ENCODE measurements at regions not wholly inside any gene's neighbourhood (a gene's known extent, or its start where the extent isn't known, plus 50 kb on each side); places are given as distances from the start of the nearest gene placed in this dataset.
"Not testable (repeated sequence)": the region's sequence is repeated elsewhere in the genome, so short reads cannot be mapped to it uniquely, and the experiment has no call there.

DNA sequence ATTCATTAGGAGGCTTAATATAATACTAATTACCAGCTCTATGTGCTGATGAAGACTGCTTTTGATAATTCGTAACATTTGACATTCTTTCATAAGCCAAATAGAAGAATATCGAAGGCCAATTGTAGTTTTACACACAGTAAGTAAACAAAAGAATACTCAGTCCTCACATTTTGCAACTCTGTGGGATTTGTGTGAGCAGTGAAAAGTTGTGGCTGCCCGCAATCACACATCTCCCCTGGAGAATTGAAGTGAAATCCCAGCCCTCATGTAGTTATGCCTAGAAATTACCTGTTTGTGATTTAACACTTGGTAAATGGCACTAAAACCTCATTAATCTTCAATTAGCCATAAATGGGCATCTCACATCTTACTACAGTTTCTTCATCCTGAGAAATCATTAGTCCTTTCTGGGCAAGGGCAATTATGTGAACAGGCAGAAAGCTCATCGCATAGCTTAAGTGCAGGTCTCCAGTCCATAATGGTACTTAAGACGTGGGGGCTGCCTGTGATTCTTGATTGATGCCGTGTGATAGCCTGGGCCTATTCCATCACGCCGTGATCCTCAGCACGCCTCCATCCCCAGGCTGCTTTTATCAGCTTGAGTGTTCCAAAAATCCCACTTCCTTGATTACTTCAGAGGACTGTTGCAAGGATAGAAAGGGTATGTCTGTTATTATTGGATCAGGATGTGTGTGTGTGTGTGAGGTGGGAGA, 97.9 kb upstream of the METTL14 start:
- DNase-seq (ENCODE audit: low read depth in 2 of 2) = no peak

GRCh38 chr4:118587946-118588345, 97.2 kb upstream of the METTL14 start:
- no peak for DNase-seq (ENCODE audit: low read depth in 2 of 2)

- no peak for DNase-seq (ENCODE audit: low read depth in 2 of 2)
These were observed 95.6 kb upstream of the METTL14 start for GRCh38 chr4:118589471-118590055.

- peak; percentile 96 to 97 for DNase-seq (ENCODE audit: low read depth in 2 of 2)
These were observed 93.7 kb upstream of the METTL14 start for GRCh38 chr4:118591339-118592046.

DNA sequence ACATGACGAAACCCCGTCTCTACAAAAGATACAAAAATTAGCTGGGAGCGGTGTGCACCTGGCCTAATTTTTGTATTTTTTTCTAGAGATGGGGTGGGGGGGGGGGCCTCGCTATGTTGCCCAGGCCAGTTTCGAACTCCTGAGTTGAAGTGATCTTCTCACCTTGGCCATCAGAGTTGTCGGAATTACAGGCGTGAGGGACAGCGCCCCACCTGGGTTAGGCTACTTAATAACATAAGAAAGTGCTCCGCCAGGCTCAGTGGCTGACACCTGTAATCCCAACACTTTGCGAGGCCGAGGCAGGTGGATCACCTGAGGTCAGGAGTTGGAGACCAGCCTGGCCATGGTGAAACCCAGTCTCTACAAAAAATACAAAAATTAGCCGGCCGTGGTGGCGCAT, 92.9 kb upstream of the METTL14 start:
- not testable (repeated sequence) for DNase-seq (ENCODE audit: low read depth in 2 of 2)

DNA sequence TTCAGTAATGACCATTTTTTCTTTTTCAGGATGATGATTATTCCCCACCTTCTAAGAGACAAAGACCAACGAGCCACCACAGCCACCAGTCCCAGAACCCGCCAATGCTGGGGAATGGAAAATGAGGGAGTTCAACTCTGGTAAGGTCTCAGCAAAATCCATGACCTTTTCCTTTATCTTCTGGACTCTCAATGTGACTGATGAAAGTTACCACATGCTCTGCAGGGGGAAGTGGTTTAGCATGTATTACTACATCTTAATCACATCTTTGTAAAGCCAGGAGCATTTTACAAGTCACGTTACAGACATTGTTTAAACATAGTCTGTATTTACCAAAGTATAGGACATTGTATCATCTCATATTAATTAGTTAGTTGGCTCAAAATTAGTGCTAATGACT, 89.3 kb upstream of the METTL14 start:
- DNase-seq (ENCODE audit: low read depth in 2 of 2) = not testable (repeated sequence)

GRCh38 chr4:118625097-118625496, 60.1 kb upstream of the METTL14 start:
- not testable (repeated sequence) for DNase-seq (ENCODE audit: low read depth in 2 of 2)

GRCh38 chr4:118629697-118630096, 55.5 kb upstream of the METTL14 start:
- peak; percentile 26 to 60 for DNase-seq (ENCODE audit: low read depth in 2 of 2)

- DNase-seq (ENCODE audit: low read depth in 2 of 2) = not testable (repeated sequence)
These were observed 54.3 kb upstream of the METTL14 start for GRCh38 chr4:118630897-118631296.

DNA sequence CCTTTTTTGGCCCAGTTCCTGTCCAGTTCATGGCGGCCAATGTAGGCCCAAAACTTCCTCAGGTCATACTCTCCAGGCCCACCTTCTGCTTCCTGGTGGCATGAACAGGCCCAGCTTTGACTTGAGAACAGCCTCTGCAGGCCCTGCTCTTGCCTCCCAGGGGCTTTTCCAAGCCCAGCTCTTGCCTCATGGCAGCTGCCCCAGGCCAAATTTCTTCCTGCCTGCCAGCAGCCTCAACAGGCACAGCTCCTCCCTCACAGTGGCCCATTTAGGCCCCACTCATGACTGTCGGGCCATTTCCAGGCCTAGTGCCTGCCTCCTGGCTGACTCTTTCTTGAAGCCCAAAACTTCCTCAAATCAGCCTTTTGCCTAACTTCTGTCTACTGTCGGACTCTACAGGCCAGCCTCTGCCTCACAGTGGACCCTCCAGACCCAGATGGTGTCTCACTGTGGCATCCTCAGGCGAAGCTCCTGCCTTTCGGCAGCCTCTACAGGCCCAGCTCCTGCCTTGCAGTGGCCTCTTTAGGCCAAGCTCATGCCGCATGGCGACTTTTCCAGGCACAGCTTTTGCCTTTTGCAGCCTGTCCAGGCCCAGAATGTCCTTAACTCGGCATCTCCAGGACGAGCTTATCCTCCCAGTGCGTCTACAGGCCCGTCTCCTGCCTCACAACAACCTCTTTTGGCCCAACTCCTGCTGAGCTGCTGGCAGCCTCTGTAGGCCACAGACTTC, 53.7 kb upstream of the METTL14 start:
- not testable (repeated sequence) for DNase-seq (ENCODE audit: low read depth in 2 of 2)

DNA sequence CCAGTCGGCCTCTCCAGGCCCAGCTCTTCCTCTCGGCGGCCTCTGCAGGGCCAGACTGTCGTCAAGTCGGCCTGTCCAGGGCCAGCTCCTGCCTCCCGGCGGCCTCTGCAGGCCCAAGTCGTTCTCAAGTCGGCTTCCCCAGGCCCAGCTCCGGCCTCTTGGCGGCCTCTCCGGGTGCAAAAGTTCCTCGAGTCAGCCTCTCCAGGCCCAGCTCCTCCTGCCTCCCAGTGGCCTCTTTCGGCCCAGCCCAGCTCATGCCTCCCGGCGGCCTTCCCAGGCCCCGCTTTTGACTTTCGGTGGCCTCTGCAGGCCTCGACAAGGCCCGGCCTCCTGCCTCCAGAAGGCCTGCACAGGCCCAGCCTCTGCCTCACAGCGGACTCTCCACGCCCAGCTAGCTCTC, 51.7 kb upstream of the METTL14 start:
- DNase-seq (ENCODE audit: low read depth in 2 of 2) = not testable (repeated sequence)

- DNase-seq (ENCODE audit: low read depth in 2 of 2) = not testable (repeated sequence)
These were observed 50.9 kb upstream of the METTL14 start for GRCh38 chr4:118634126-118634875.
